K562 (cell line): ENCODE measurements at regions not wholly inside any gene's neighbourhood (a gene's known extent, or its start where the extent isn't known, plus 50 kb on each side); places are given as distances from the start of the nearest gene placed in this dataset.

Source experiments
- ATAC-seq: fragments of 200-7000 bp; cut with Tn5 transposase; 3 replicates; pipeline ENCODE4 v1.9.1; 2020; ENCODE audit warnings: moderate library complexity
- BruUV-seq: library from RNA; stranded (reverse); fragments of 400-500 nt; replicated peaks from 2 replicates; lab custom pipeline; 2021; lab: Mats Ljungman, UMichigan
- CTCF ChIA-PET: fragments of 300-600 bp; formaldehyde crosslinking; extraction: SDS; loops from one replicate; lab custom pipeline; 2021; ENCODE audit warnings: low intra/inter-chr PET ratio; lab: Yijun Ruan, JAX
- POLR2A ChIA-PET: fragments of 300-600, 350-650 bp; sonication (Branson Sonifier 250); formaldehyde crosslinking; extraction: SDS; loops from one replicate; lab custom pipeline; 2021; ENCODE audit warnings: antibody characterized with exemption, inconsistent platforms; lab: Yijun Ruan, JAX
- DNase-seq, 4 experiments: peaks; one replicate each; pipeline versions ENCODE4 v3.0.0 to v3.0.0-alpha.2; 2011 to 2018; ENCODE audit warnings: low spot score in 3 of 4, mixed read lengths in 3 of 4; ENCODE audit errors: extremely low read depth in 1 of 4
- FAIRE-seq: peaks from 2 replicates; lab custom pipeline; 2011; peaks lifted over from hg19 to GRCh38; lab: Jason Lieb, UNC
- H2AFZ ChIP-seq: 2 replicates; pipeline ENCODE4 v1.6.0; 2011; ENCODE audit warnings: low read depth, low read length, control low read depth, inconsistent platforms
- H3K27ac ChIP-seq: fragments of 200-600 bp; 3 replicates; pipeline ENCODE4 v1.8.0; 2011; ENCODE audit warnings: low read depth, mild to moderate bottlenecking, control low read depth, inconsistent platforms, low read length, moderate library complexity, mixed read lengths; ENCODE audit errors: extremely low read depth
- H3K27me3 ChIP-seq, 2 experiments: fragments of 300-600 bp in 1 of 2; 2 replicates in 1 of 2; 3 replicates in 1 of 2; pipeline versions ENCODE4 v1.6.0 to v1.8.0; 2011; ENCODE audit warnings: inconsistent platforms in 2 of 2, low read length in 2 of 2, mild to moderate bottlenecking in 1 of 2, mixed read lengths in 1 of 2, moderate library complexity in 1 of 2; ENCODE audit not compliant: control insufficient read depth in 2 of 2, insufficient read depth in 2 of 2
- H3K36me3 ChIP-seq: fragments of 300-600 bp; 3 replicates; pipeline ENCODE4 v1.8.0; 2011; ENCODE audit warnings: mild to moderate bottlenecking, low read length, inconsistent platforms; ENCODE audit not compliant: control insufficient read depth, insufficient read depth
- H3K4me1 ChIP-seq, 2 experiments: fragments of 200-600 bp in 1 of 2; replicated peaks in 1 of 2; 2 replicates in 1 of 2; 3 replicates in 1 of 2; pipeline versions ENCODE4 v1.5.1 to v1.8.0; 2011; ENCODE audit warnings: inconsistent platforms in 2 of 2, low read length in 2 of 2, mild to moderate bottlenecking in 1 of 2, mixed read lengths in 1 of 2, moderate library complexity in 1 of 2; ENCODE audit not compliant: control insufficient read depth in 2 of 2, insufficient read depth in 2 of 2
- H3K4me2 ChIP-seq: 2 replicates; pipeline ENCODE4 v1.6.1; 2011; ENCODE audit warnings: low read length, control low read depth, inconsistent platforms, mixed read lengths; ENCODE audit not compliant: insufficient read depth
- H3K4me3 ChIP-seq: fragments of 200-600 bp; sonication (generic), shearing (Covaris generic); 2 replicates; pipeline ENCODE4 v1.5.1; 2016; ENCODE audit warnings: control low read depth, inconsistent platforms
- H3K79me2 ChIP-seq: fragments of 200-600 bp; 3 replicates; pipeline ENCODE4 v1.8.0; 2011; ENCODE audit warnings: low read length, inconsistent platforms; ENCODE audit not compliant: control insufficient read depth, insufficient read depth
- H3K9ac ChIP-seq, 2 experiments: 2 replicates each; pipeline versions ENCODE4 v1.6.0 to v1.6.1; 2011; ENCODE audit warnings: low read depth in 2 of 2, low read length in 2 of 2, control low read depth in 1 of 2, inconsistent platforms in 1 of 2, mild to moderate bottlenecking in 1 of 2, mixed read lengths in 1 of 2; ENCODE audit not compliant: insufficient read depth in 1 of 2
- H3K9me1 ChIP-seq: one replicate; pipeline ENCODE4 v1.6.0; 2011; ENCODE audit warnings: inconsistent platforms, mild to moderate bottlenecking, low read length, moderate library complexity; ENCODE audit not compliant: control insufficient read depth, insufficient read depth
- H3K9me3 ChIP-seq: replicated peaks from 2 replicates; pipeline ENCODE4 v1.5.1; 2011; ENCODE audit warnings: low read depth, low read length, inconsistent platforms; ENCODE audit not compliant: control insufficient read depth, insufficient read depth
- H4K20me1 ChIP-seq: replicated peaks from 2 replicates; pipeline ENCODE4 v1.6.1; 2011; ENCODE audit warnings: low read length, inconsistent platforms, mixed read lengths; ENCODE audit not compliant: control insufficient read depth, insufficient read depth
- CTCF ChIP-seq, 3 experiments: IDR thresholded peaks in 2 of 3; conservative IDR thresholded peaks in 1 of 3; 2 replicates each; pipeline ENCODE4 v1.5.1; 2011 to 2012; ENCODE audit warnings: low read length in 3 of 3, mild to moderate bottlenecking in 3 of 3, control low read depth in 2 of 3, improper control_type of control experiment in 1 of 3, inconsistent platforms in 1 of 3, low read depth in 1 of 3, mixed read lengths in 1 of 3, moderate library complexity in 1 of 3; ENCODE audit not compliant: insufficient read depth in 2 of 3
- RAD21 ChIP-seq, 2 experiments: fragments of 250-450 bp in 1 of 2; fragments of 450-650 bp in 1 of 2; sonication (Bioruptor Pico) in 1 of 2; formaldehyde crosslinking in 1 of 2; IDR thresholded peaks in 1 of 2; conservative IDR thresholded peaks in 1 of 2; 2 replicates each; pipeline versions ENCODE4 v1.4.0 to v1.8.0; 2020 to 2022; ENCODE audit warnings: mild to moderate bottlenecking in 2 of 2, moderate library complexity in 1 of 2
- SIRT6 ChIP-seq: IDR thresholded peaks from one replicate; pipeline ENCODE4 v1.6.1; 2012; ENCODE audit warnings: low read depth, mild to moderate bottlenecking, control low read depth, inconsistent platforms, low read length, moderate library complexity
- ZNF324 ChIP-seq: fragments of 250-450 bp; sonication (Bioruptor Pico); IDR thresholded peaks from 2 replicates; pipeline ENCODE4 v1.4.0; 2020; ENCODE audit warnings: mild to moderate bottlenecking
- WGBS: fragments of 100-300 bp; shearing (Covaris generic); methylation state at CpG from one replicate; pipeline ENCODE4 v1.1.6; 2016; ENCODE audit warnings: low coverage, mixed read lengths; ENCODE audit not compliant: insufficient coverage; ENCODE audit errors: missing lambda C conversion rate; 5-methylcytosine and 5-hydroxymethylcytosine counted together
- in situ Hi-C: fragments of 300-500 bp; cut with MboI; formaldehyde crosslinking; loops from 4 replicates; pipeline ENCODE4 v1.15.0; 2018; ENCODE audit warnings: inconsistent platforms, mixed read lengths
- intact Hi-C: fragments of 100-400 bp; cut with micrococcal nuclease; formaldehyde crosslinking; loops from 2 replicates; pipeline ENCODE4 v1.14.2; 2022
- TF ChIP-seq, protein P1 (sequence below): fragments of 250-450 bp; sonication (Bioruptor Pico); IDR thresholded peaks from 2 replicates; pipeline ENCODE4 v1.8.0; 2021; ENCODE audit warnings: mild to moderate bottlenecking, moderate library complexity

DNA sequence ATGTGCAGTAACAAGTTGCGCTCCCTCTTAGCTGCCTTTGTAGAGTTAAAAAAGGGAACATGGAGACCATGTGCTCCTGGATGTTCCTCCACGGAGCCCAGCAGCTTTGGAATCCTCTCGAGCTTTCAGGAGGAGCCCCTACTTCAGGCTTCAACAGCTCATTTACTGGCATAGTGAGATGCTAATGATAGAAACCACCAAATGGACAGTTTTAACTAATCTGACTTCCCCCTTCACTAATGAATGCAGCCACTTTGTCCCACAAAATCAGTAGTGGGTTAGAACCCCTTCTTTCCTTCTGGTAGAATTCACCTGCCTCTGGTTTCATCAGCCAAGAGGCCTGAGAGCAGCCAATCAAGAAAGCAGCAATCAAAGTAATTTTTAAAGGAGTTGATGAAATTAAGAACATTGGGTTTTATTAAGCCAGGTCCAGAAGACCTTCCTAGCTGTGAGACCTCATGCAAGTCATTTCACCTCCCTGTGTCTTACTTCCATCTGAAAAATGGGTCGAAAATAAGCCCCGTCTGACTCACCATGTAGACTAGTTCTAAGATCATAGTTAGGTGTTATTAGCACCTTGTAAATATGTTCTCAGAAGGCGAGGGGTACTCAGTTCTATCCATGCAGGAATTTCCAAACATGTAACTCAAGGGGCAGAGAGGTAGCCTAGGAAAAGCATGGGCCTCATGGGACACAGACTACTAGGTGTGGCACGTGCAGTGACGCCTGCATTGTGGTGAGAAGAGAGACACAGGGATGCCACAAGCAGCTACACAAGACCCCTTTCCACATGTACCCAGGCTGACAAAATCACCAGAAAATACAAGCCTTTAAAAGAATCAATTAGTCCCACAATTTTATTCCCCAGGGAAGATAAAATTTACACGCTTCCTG, 179.7 kb upstream of the LPP start:
- Histone ChIP-seq H3K9ac (no peak overlapping the region), H3K36me3 (no peaks in the 10 kb centered on the region), H3K79me2 (no peaks in the 10 kb centered on the region), H3K9me3 (no peaks in the 10 kb centered on the region), H3K9me1 (no peaks in the 10 kb centered on the region), H3K27ac (no peak overlapping the region), H4K20me1 (no peaks in the 10 kb centered on the region), H2AFZ (no peak overlapping the region), H3K4me2 (no peak overlapping the region), H3K27me3 (peaks cover 0 to 6% of the 10 kb centered on the region in 2 experiments; a peak in 1 of 5 replicates), H3K4me1 (no peaks in the 10 kb centered on the region), H3K4me3 (no peak overlapping the region)
- ATAC-seq, result no peak
- no peak for TF ChIP-seq SIRT6
- TF ChIP-seq, protein P1, sequence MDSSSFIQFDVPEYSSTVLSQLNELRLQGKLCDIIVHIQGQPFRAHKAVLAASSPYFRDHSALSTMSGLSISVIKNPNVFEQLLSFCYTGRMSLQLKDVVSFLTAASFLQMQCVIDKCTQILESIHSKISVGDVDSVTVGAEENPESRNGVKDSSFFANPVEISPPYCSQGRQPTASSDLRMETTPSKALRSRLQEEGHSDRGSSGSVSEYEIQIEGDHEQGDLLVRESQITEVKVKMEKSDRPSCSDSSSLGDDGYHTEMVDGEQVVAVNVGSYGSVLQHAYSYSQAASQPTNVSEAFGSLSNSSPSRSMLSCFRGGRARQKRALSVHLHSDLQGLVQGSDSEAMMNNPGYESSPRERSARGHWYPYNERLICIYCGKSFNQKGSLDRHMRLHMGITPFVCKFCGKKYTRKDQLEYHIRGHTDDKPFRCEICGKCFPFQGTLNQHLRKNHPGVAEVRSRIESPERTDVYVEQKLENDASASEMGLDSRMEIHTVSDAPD (CRISPR knock-in tag), result no peak
- WGBS, result 0% methylated on average over 9 of the region's 9 CpGs
- ChIA-PET POLR2A (interaction anchor here (0.6 to 0.7 kb wide), 2 partner anchors 85 to 234 kb away, joined by 3 read pairs; no protein-coding TSS in a partner anchor), CTCF (no interaction called here)
- intact Hi-C loops (no loop called here), in situ Hi-C loops (no loop called here)
- FAIRE-seq, result no peak
- no TSS peak for BruUV-seq
- no peak for DNase-seq

- in situ Hi-C loops (no loop called here), intact Hi-C loops (no loop called here)
- H4K20me1 ChIP-seq, result no peaks in the 10 kb centered on the region
- WGBS, result 0% methylated on average over 3 of the region's 3 CpGs
- no peaks in the 10 kb centered on the region for H3K79me2 ChIP-seq
- no peaks in the 10 kb centered on the region for H3K4me1 ChIP-seq
- no peak overlapping the region for H3K27ac ChIP-seq
- BruUV-seq, result no TSS peak
- no peak for ATAC-seq
- peaks cover 0 to 6% of the 10 kb centered on the region in 2 experiments; a peak in 1 of 5 replicates for H3K27me3 ChIP-seq
- peak in 1 of 3 experiments; percentile 9; a peak in 1 of 6 replicates for TF ChIP-seq CTCF (IDR thresholded peaks at IDR 0.05 in 2 of 3, conservative IDR thresholded peaks at IDR 0.05 in 1 of 3; ENCODE audit: insufficient read depth in 2 of 3, low read depth in 1 of 3, low read length in 3 of 3)
- no peak for TF ChIP-seq ZNF324
- 0 out of 4 replicates have a peak, but pooled peaks of 1 of the 2 experiments have one; percentile 13 for TF ChIP-seq RAD21 (CRISPR knock-in tag; conservative IDR thresholded peaks at IDR 0.05 in 1 of 2, IDR thresholded peaks at IDR 0.05 in 1 of 2)
- H3K4me2 ChIP-seq, result no peak overlapping the region
- no peak for DNase-seq
- no peaks in the 10 kb centered on the region for H3K9me3 ChIP-seq
- ChIA-PET POLR2A (no interaction called here), CTCF (no interaction called here)
- no peaks in the 10 kb centered on the region for H3K9me1 ChIP-seq
- no peak overlapping the region for H2AFZ ChIP-seq
- no peak for FAIRE-seq
- H3K36me3 ChIP-seq, result no peaks in the 10 kb centered on the region
- H3K9ac ChIP-seq, result no peak overlapping the region
- no peak overlapping the region for H3K4me3 ChIP-seq
Observed at GRCh38 chr3:187974871-187975271, 179.1 kb upstream of the LPP start.
